ENCODE measurements at regions not wholly inside any gene's neighbourhood (a gene's known extent, or its start where the extent isn't known, plus 50 kb on each side); places are given as distances from the start of the nearest gene placed in this dataset.

DNA sequence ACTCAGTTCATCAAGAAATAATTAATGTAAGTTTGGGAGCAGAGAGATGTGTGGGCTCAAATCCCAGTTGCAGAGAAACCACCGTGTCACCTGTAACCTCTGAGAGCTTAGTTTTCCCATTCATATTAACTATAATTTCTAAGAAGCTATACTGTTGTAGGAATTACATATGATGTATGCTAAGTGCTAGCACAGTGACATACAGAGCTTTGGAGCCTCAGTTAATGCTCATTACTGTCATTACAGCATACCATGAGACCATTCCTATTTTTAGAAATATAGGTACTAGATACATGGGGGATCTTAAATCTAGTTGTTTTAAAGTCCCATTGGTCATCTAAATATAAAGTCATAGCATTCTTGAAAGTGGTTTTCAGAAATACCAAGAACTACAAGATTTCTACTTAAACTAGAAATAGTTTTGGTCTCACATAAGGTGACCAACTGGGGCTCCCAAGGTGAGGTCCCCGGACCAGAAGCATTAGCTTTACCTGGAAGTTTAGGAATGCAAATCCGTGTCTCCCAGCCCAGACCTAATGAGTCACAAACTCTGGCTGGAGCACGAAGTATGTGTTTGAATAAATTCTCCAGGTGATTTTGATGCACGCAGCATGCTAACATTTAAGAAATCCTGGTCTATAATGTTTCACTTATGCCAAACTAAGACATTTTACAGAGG lies 144.6 kb downstream of the LACC1 start:
- H3K36me3 ChIP-seq: no peaks in the 10 kb centered on the region
- TF ChIP-seq, protein P1, sequence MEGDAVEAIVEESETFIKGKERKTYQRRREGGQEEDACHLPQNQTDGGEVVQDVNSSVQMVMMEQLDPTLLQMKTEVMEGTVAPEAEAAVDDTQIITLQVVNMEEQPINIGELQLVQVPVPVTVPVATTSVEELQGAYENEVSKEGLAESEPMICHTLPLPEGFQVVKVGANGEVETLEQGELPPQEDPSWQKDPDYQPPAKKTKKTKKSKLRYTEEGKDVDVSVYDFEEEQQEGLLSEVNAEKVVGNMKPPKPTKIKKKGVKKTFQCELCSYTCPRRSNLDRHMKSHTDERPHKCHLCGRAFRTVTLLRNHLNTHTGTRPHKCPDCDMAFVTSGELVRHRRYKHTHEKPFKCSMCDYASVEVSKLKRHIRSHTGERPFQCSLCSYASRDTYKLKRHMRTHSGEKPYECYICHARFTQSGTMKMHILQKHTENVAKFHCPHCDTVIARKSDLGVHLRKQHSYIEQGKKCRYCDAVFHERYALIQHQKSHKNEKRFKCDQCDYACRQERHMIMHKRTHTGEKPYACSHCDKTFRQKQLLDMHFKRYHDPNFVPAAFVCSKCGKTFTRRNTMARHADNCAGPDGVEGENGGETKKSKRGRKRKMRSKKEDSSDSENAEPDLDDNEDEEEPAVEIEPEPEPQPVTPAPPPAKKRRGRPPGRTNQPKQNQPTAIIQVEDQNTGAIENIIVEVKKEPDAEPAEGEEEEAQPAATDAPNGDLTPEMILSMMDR (IDR thresholded peaks at IDR 0.05): no peak
- H3K9me3 ChIP-seq: no peaks in the 10 kb centered on the region
- no peaks in the 10 kb centered on the region for H3K4me1 ChIP-seq
- H3K27ac ChIP-seq: no peak overlapping the region
- ATAC-seq: no peak
- H3K4me3 ChIP-seq: no peak overlapping the region
- DNase-seq: no peak
- H3K27me3 ChIP-seq (ENCODE audit: low read depth): no peaks in the 10 kb centered on the region
- intact Hi-C loops (cut with DNase I): no loop called here

GRCh38 chr13:44024846-44025195 lies 145.1 kb downstream of the LACC1 start:
- H3K9me3 ChIP-seq: no peaks in the 10 kb centered on the region
- no peaks in the 10 kb centered on the region for H3K36me3 ChIP-seq
- no peak overlapping the region for H3K4me3 ChIP-seq
- no peak for DNase-seq
- ATAC-seq: no peak
- H3K27me3 ChIP-seq (ENCODE audit: low read depth): no peaks in the 10 kb centered on the region
- intact Hi-C loops (cut with DNase I): no loop called here
- TF ChIP-seq, protein P1 (IDR thresholded peaks at IDR 0.05): no peak
- no peak overlapping the region for H3K27ac ChIP-seq
- no peaks in the 10 kb centered on the region for H3K4me1 ChIP-seq

- Histone ChIP-seq H3K27me3 (ENCODE audit: low read depth) (no peaks in the 10 kb centered on the region), H3K9me3 (no peaks in the 10 kb centered on the region), H3K27ac (no peak overlapping the region), H3K36me3 (no peaks in the 10 kb centered on the region), H3K4me1 (no peaks in the 10 kb centered on the region), H3K4me3 (no peak overlapping the region)
- no peak for ATAC-seq
- no peak for DNase-seq
- intact Hi-C loops (cut with DNase I): no loop called here
- TF ChIP-seq, protein P1 (IDR thresholded peaks at IDR 0.05): no peak
Measured at GRCh38 chr13:44026194-44026593, 146.5 kb downstream of the LACC1 start.

GRCh38 chr13:44028734-44029133 lies 149.0 kb downstream of the LACC1 start:
- H3K4me1 ChIP-seq: no peaks in the 10 kb centered on the region
- TF ChIP-seq, protein P1 (IDR thresholded peaks at IDR 0.05): no peak
- no peaks in the 10 kb centered on the region for H3K27me3 ChIP-seq (ENCODE audit: low read depth)
- DNase-seq (no peak), ATAC-seq (no peak)
- H3K4me3 ChIP-seq: no peak overlapping the region
- H3K36me3 ChIP-seq: no peaks in the 10 kb centered on the region
- intact Hi-C loops (cut with DNase I): no loop called here
- no peak overlapping the region for H3K27ac ChIP-seq
- H3K9me3 ChIP-seq: no peaks in the 10 kb centered on the region

DNA sequence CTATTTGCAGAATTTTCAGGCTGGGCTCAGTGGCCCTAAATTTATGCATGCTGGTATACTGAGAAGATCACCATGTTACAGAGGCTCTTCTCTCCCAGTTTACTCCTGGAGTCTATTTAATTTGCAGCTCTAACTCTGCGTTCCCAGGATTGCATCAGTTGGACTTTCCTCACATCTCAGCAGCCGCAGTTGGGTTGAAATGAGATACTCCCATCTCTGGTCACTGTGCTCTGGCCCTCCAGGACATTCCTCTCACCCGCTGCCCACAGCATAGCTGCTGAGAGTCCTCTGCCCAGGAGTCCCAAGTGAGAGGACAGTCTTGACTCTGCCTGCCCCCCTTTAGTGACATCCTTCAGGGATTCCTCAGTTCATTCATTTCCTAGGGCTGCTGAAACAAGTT lies 150.9 kb downstream of the LACC1 start:
- H3K9me3 ChIP-seq: no peaks in the 10 kb centered on the region
- H3K27me3 ChIP-seq (ENCODE audit: low read depth): no peaks in the 10 kb centered on the region
- H3K27ac ChIP-seq: no peak overlapping the region
- TF ChIP-seq, protein P1 (IDR thresholded peaks at IDR 0.05): no peak
- ATAC-seq (no peak), DNase-seq (no peak)
- no peak overlapping the region for H3K4me3 ChIP-seq
- intact Hi-C loops (cut with DNase I): no loop called here
- H3K4me1 ChIP-seq: no peaks in the 10 kb centered on the region
- no peaks in the 10 kb centered on the region for H3K36me3 ChIP-seq

All from lower lobe of right lung (tissue), 2 donors.